Anterior cingulate cortex (tissue), 58 donors: ENCODE measurements at regions not wholly inside any gene's neighbourhood (a gene's known extent, or its start where the extent isn't known, plus 50 kb on each side); places are given as distances from the start of the nearest gene placed in this dataset.
A peak's percentile ranks its signal among the peaks of the same experiment; 100 is the strongest.

Experiments
- DNase-seq, 58 donors: peaks; one replicate each; lab custom pipeline; 2025; lab: John Stamatoyannopoulos, UW

GRCh38 chr21:17987382-17988101 is 168.4 kb upstream of the C21orf91 start:
- DNase-seq: no peak

- DNase-seq: no peak
Measured at GRCh38 chr21:17981060-17981740, 162.0 kb upstream of the C21orf91 start.

- no peak for DNase-seq
Measured at GRCh38 chr21:17979763-17980162, 160.6 kb upstream of the C21orf91 start.

- no peak for DNase-seq
Measured at GRCh38 chr21:17978895-17979294, 159.7 kb upstream of the C21orf91 start.

- no peak for DNase-seq
Measured at GRCh38 chr21:17976691-17977090, 157.5 kb upstream of the C21orf91 start.

GRCh38 chr21:17976139-17976538 is 157.0 kb upstream of the C21orf91 start:
- DNase-seq: no peak

GRCh38 chr21:17967319-17967718 is 148.2 kb upstream of the C21orf91 start:
- no peak for DNase-seq

- DNase-seq: no peak
Measured at GRCh38 chr21:17964716-17965115, 145.6 kb upstream of the C21orf91 start.

- DNase-seq: no peak
Measured at GRCh38 chr21:17964199-17964598, 145.0 kb upstream of the C21orf91 start.

GRCh38 chr21:17950591-17950990 is 131.4 kb upstream of the C21orf91 start:
- DNase-seq: no peak

GRCh38 chr21:17949421-17949820 is 130.3 kb upstream of the C21orf91 start:
- DNase-seq: no peak

GRCh38 chr21:17947531-17947930 is 128.4 kb upstream of the C21orf91 start:
- DNase-seq: no peak

- DNase-seq: no peak
Measured at GRCh38 chr21:17931080-17931479, 111.9 kb upstream of the C21orf91 start.

GRCh38 chr21:17930093-17930492 is 110.9 kb upstream of the C21orf91 start:
- no peak for DNase-seq

- no peak for DNase-seq
Measured at GRCh38 chr21:17929510-17929909, 110.4 kb upstream of the C21orf91 start.

GRCh38 chr21:17925899-17926298 is 106.7 kb upstream of the C21orf91 start:
- DNase-seq: peak in 2 of 58 donors; percentile 1 to 23

GRCh38 chr21:17925000-17925610 is 105.9 kb upstream of the C21orf91 start:
- DNase-seq: peak in 11 of 58 donors; percentile 7 to 42 (median 17)

GRCh38 chr21:17921579-17922530 is 102.7 kb upstream of the C21orf91 start:
- no peak for DNase-seq

- no peak for DNase-seq
Measured at GRCh38 chr21:17915976-17916375, 96.8 kb upstream of the C21orf91 start.

- DNase-seq: no peak
Measured at GRCh38 chr21:17911628-17912027, 92.5 kb upstream of the C21orf91 start.
